ENCODE measurements at regions not wholly inside any gene's neighbourhood (a gene's known extent, or its start where the extent isn't known, plus 50 kb on each side); places are given as distances from the start of the nearest gene placed in this dataset.
"Not testable (repeated sequence)": the region's sequence is repeated elsewhere in the genome, so short reads cannot be mapped to it uniquely, and the experiment has no call there.

DNA sequence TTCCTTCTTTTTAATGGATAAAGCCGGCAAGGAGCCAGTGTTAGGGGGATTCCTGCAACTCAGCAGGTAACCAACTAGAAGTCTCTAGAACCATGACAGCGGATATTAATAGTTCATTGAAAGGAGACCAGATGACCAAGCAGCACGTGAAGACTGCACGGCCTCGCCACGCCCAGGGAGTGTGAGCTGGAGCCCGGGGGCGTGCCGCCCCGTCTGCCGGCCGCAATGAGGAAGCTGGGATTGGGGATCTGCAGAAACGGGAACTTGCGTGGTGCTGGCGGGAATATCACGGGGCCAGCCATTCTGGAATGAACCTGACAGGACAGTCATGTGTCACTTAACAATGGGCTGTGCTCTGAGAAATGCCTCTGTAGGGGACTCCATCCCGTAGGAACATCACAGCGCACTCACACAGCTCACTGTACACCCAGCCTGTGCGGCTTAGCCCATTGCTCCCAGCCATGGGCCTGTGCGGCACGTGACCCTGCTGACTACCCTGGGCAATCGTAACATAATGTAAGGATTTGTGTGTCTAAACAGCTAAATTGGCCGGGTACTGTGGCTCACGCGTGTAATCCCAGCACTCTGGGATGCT lies 4092.8 kb upstream of the TPTE start:
- DNase-seq; in situ Hi-C loops (cut with HindIII; ENCODE audit: low pct_ligation_motif_present, low pct_unique_long_range_greater_than_20kb, low sequenced_read_pairs): not testable (repeated sequence)

- DNase-seq: not testable (repeated sequence)
Observed at GRCh38 chr21:6429924-6430323, 4091.5 kb upstream of the TPTE start.

DNA sequence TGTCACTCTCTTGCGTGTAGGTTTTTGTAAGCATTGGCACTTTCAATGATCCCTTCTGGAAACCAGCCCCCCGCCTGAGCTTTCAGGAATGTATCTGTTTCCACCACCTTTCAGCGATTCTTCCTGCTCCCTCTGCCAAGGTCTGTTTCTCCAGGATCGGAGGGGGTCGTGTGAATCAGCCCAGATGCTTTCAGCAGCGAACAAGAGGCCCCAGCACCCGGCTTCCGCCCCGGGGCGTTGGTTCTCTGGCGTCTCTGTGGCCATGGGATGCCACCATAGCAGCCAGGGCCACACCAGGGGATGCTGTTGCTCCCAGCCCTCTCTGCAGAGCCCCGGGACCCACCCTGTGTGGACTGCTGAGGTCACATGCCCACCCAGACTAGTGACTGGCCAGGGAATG lies 4088.2 kb upstream of the TPTE start:
- DNase-seq; in situ Hi-C loops (cut with HindIII; ENCODE audit: low pct_ligation_motif_present, low pct_unique_long_range_greater_than_20kb, low sequenced_read_pairs): not testable (repeated sequence)

More at GRCh38 chr21:6429924-6430323, 4091.5 kb upstream of the TPTE start:
- in situ Hi-C loops (cut with HindIII; ENCODE audit: low pct_ligation_motif_present, low pct_unique_long_range_greater_than_20kb, low sequenced_read_pairs): not testable (repeated sequence)

GRCh38 chr21:6436205-6436604 lies 4085.2 kb upstream of the TPTE start:
- in situ Hi-C loops (cut with HindIII; ENCODE audit: low pct_ligation_motif_present, low pct_unique_long_range_greater_than_20kb, low sequenced_read_pairs); DNase-seq: not testable (repeated sequence)

DNA sequence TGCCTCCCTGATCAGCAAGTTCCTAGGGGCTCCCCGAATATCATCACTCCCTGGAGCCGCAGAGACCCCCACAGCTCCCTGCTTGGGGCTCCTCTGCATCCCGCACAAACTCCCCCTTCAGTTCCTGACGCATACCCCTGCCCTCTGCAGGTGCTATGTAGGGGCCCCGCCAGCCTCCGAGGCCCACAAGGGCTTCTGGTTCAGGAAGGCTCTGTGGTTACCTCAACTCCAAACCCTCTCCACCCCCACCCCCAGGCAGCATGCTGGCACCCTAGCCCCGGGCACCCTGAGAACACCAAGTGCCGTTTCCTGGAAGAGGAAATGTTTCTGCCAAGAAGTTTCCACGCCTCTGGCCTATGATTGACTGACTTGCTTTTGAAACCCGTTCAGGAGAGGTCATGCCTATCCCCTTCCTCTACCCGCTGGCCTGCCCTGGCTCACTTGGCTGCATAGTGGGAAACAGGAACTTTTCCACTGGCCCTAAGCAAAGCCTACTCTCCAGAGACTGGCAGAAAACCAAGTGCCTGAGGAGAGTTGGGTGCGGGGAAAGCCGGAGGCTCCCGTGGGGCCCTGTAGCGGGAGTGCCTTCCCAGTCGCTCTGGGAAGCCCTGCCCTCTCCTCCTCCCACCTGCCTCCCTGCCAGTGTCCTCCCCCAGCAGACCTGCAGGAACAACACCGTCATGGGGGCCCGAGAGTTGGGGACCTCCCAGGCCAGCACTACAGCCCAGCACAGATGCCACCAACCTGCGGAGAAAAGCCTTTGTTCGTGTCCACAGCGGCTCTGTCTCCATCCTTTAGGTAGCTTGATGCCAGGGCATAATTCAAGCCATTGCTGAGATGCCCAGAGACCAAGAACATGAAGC lies 4084.2 kb upstream of the TPTE start:
- not testable (repeated sequence) for DNase-seq

DNA sequence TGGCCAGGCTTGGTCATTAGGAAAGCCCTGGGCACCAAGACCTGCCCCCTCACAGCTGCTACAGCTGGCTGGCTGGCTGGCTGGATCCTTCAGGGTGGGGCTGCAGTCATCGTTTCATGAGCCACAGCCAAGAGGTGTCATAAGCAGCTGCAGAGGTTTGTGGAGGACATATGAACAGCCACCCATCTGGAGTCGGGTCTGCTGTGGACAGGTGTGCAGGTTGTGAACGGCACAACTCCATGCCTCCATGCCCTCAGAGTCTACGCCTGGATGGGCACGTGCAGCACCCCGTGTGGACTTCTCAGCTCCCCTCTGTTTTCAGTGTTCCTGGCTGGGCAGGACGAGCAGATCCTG lies 4083.6 kb upstream of the TPTE start:
- DNase-seq; in situ Hi-C loops (cut with HindIII; ENCODE audit: low pct_ligation_motif_present, low pct_unique_long_range_greater_than_20kb, low sequenced_read_pairs): not testable (repeated sequence)

More for the DNA sequence above, 4084.2 kb upstream of the TPTE start:
- in situ Hi-C loops (cut with HindIII; ENCODE audit: low pct_ligation_motif_present, low pct_unique_long_range_greater_than_20kb, low sequenced_read_pairs): not testable (repeated sequence)

DNA sequence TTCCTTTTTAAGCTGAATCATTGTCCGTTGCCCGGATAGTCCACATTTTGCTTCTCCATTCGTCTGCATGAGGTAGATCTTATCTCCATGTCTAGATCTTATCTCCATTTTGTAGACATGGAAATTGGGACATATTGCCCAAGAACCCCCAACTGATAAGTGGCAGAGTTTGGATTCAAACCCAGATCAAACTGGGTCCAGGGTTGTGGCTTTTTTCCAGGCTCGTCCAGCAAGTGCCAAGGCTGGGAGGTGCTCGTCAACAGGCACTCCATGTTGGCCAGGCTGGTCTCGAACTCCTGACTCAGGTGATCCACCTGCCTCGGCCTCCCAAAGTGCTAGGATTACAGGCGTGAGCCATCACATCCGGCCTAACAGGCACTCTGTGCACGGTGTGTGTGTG lies 4082.3 kb upstream of the TPTE start:
- DNase-seq; in situ Hi-C loops (cut with HindIII; ENCODE audit: low pct_ligation_motif_present, low pct_unique_long_range_greater_than_20kb, low sequenced_read_pairs): not testable (repeated sequence)

DNA sequence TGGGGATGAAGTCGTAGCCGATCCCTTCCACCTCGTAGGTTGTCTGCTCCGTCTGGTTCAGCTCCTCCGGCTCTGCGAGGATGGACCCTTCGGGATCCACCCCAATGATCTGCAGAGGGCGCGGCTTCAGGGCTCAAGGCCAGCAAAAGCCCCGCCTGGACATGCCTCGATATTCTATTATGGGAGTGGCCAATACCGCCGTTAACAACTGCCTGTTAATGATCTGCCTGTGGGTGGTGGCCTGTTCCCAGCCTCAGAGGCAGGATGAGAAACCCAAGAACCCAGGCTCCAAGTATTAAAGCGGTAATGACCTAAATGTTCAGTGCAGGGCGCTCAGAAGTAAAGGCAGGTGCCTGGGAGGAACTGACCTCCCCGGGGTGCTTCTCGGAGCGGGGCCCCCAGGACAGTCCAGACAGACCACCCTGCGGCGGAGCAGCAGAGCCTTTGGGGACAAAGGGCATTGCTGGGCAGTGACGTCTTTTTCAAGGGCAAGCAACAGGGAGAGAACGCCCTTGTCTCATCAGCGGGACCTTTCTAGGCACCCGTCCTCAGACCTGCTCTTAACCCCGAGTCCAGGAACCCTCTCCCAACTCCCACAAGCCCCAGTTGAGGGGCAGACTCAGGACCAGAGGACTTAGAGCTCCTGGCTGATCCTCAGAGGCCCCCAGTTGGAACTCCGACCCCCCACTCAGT lies 4066.6 kb upstream of the TPTE start:
- in situ Hi-C loops (cut with HindIII; ENCODE audit: low pct_ligation_motif_present, low pct_unique_long_range_greater_than_20kb, low sequenced_read_pairs): not testable (repeated sequence)

GRCh38 chr21:6456011-6456661 lies 4065.2 kb upstream of the TPTE start:
- DNase-seq; in situ Hi-C loops (cut with HindIII; ENCODE audit: low pct_ligation_motif_present, low pct_unique_long_range_greater_than_20kb, low sequenced_read_pairs): not testable (repeated sequence)

More for the DNA sequence above, 4066.6 kb upstream of the TPTE start:
- not testable (repeated sequence) for DNase-seq

DNA sequence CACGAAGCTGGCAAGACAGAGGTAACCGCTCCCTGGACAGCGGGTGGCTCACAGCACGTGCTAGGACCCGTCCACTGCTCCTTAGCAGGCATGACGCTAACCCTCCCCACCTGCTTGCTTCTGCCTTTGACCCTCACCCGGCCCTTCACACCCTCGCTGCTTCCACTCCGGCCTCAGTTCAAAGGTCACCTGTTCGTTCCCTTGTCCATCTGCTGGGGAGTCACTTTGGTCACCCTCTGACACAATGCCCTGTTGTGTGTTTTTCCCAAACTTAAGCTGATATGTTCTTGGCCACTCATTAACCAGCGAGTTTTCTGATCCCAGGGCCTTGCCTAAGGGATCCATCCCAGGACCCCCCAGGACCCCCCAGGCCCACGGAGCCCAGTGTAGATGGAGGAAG lies 4061.6 kb upstream of the TPTE start:
- in situ Hi-C loops (cut with HindIII; ENCODE audit: low pct_ligation_motif_present, low pct_unique_long_range_greater_than_20kb, low sequenced_read_pairs); DNase-seq: not testable (repeated sequence)

GRCh38 chr21:6461358-6461757 lies 4060.0 kb upstream of the TPTE start:
- in situ Hi-C loops (cut with HindIII; ENCODE audit: low pct_ligation_motif_present, low pct_unique_long_range_greater_than_20kb, low sequenced_read_pairs); DNase-seq: not testable (repeated sequence)

- DNase-seq; in situ Hi-C loops (cut with HindIII; ENCODE audit: low pct_ligation_motif_present, low pct_unique_long_range_greater_than_20kb, low sequenced_read_pairs): not testable (repeated sequence)
Observed at GRCh38 chr21:6464419-6464818, 4057.0 kb upstream of the TPTE start.

- DNase-seq; in situ Hi-C loops (cut with HindIII; ENCODE audit: low pct_ligation_motif_present, low pct_unique_long_range_greater_than_20kb, low sequenced_read_pairs): not testable (repeated sequence)
Observed at GRCh38 chr21:6466081-6466698, 4055.2 kb upstream of the TPTE start.

DNA sequence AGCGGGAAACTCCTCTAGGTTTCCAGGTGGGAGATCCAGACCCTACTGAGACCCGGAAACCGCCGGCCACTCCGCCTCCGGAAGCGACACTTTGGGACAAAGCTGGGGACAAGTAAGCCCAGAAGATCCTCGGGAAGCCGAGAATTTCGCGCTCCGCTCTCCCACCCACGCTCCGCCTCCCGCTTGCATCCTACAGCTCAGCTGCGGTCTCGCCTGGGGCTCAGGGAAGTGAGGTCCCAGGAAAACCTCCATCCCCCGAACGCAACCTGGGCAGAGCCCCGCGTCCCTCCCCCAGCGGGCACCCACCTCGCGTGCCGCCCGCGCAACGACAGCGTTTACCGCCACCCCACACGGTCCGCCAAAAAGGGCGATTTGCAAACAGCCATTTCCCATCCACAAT lies 4054.7 kb upstream of the TPTE start:
- in situ Hi-C loops (cut with HindIII; ENCODE audit: low pct_ligation_motif_present, low pct_unique_long_range_greater_than_20kb, low sequenced_read_pairs); DNase-seq: not testable (repeated sequence)

DNA sequence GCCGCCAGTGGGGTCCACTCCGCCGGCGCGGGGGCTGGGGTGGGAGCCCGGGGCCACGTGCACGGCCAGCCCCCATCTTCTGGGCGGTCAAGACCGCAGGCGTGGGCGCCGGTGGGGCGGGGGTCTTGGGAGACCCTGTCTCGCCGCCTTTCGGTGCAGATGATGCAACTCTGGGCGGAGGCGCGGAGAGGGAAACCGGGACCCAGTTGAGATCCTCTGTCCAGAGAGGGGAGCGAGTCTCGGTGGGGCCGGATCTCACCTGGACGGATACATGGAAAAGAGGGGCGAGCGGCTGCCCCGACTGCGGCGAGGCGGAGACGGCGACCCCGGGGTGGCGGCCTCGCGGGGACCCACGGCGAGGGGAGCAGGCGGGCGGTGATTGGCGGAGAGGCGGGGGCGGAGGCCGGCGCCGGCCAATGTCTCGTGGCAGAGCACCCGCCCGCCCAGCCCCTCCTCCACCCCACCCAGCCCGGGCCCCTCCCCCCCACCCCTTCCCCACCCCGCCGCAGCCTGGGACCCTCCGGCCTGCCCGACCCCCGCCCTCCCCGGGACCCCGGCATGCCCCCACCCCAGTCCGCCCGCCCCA lies 4054.1 kb upstream of the TPTE start:
- DNase-seq; in situ Hi-C loops (cut with HindIII; ENCODE audit: low pct_ligation_motif_present, low pct_unique_long_range_greater_than_20kb, low sequenced_read_pairs): not testable (repeated sequence)

DNA sequence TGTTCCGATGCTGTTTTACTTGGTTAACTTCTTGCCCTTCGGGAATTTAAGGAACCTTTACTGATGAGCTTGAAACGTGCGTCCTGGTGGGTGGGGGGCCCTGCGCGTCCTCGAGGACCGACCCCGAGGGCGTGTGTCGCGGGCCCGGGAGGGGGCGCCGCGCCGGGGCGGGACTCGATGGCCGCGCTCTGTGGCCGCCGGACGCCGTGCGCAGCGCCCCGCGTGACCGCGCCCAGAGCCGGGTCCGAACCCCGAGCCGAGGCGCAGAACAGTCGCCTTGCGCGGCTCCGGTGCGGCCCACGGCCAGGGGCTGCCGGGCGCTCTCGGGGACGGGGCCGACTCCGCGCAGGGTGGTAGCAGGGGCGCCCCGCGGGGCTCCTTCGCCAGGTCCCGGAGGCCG lies 4053.5 kb upstream of the TPTE start:
- in situ Hi-C loops (cut with HindIII; ENCODE audit: low pct_ligation_motif_present, low pct_unique_long_range_greater_than_20kb, low sequenced_read_pairs); DNase-seq: not testable (repeated sequence)

GRCh38 chr21:6468331-6468860 lies 4053.0 kb upstream of the TPTE start:
- in situ Hi-C loops (cut with HindIII; ENCODE audit: low pct_ligation_motif_present, low pct_unique_long_range_greater_than_20kb, low sequenced_read_pairs); DNase-seq: not testable (repeated sequence)

Measured in ACHN (cell line).